Hematopoietic multipotent progenitor cell treated with erythropoietin and hydrocortisone succinate and interleukin-3 and kit ligand, for 15 days (in vitro differentiated cells): ENCODE measurements at regions not wholly inside any gene's neighbourhood (a gene's known extent, or its start where the extent isn't known, plus 50 kb on each side); places are given as distances from the start of the nearest gene placed in this dataset.

ENCODE experiments used
- DNase-seq: peaks from one replicate; pipeline ENCODE4 v3.0.0-alpha.2; 2015; ENCODE audit warnings: low spot score

GRCh38 chrX:15983034-15983433 is 128.4 kb upstream of the AP1S2 start:
- no peak for DNase-seq

GRCh38 chrX:15977644-15978043 is 123.0 kb upstream of the AP1S2 start:
- no peak for DNase-seq

- no peak for DNase-seq
Measured at GRCh38 chrX:15976396-15976795, 121.8 kb upstream of the AP1S2 start.

GRCh38 chrX:15973946-15974345 is 119.3 kb upstream of the AP1S2 start:
- DNase-seq: no peak

GRCh38 chrX:15973299-15973698 is 118.7 kb upstream of the AP1S2 start:
- DNase-seq: peak; percentile 1

- no peak for DNase-seq
Measured at GRCh38 chrX:15971696-15972095, 117.1 kb upstream of the AP1S2 start.

GRCh38 chrX:15963858-15964257 is 109.2 kb upstream of the AP1S2 start:
- no peak for DNase-seq

GRCh38 chrX:15960237-15960636 is 105.6 kb upstream of the AP1S2 start:
- no peak for DNase-seq

GRCh38 chrX:15956681-15957080 is 102.1 kb upstream of the AP1S2 start:
- no peak for DNase-seq

GRCh38 chrX:15953801-15954200 is 99.2 kb upstream of the AP1S2 start:
- no peak for DNase-seq

- no peak for DNase-seq
Measured at GRCh38 chrX:15952212-15952611, 97.6 kb upstream of the AP1S2 start.

GRCh38 chrX:15948318-15948660 is 93.7 kb upstream of the AP1S2 start:
- no peak for DNase-seq

- DNase-seq: no peak
Measured at GRCh38 chrX:15947648-15948317, 93.2 kb upstream of the AP1S2 start.

- DNase-seq: no peak
Measured at GRCh38 chrX:15946783-15947580, 92.4 kb upstream of the AP1S2 start.

- no peak for DNase-seq
Measured at GRCh38 chrX:15943391-15943790, 88.8 kb upstream of the AP1S2 start.

- no peak for DNase-seq
Measured at GRCh38 chrX:15942307-15942706, 87.7 kb upstream of the AP1S2 start.

- no peak for DNase-seq
Measured at GRCh38 chrX:15939737-15940136, 85.1 kb upstream of the AP1S2 start.

- DNase-seq: no peak
Measured at GRCh38 chrX:15938072-15938471, 83.5 kb upstream of the AP1S2 start.

- DNase-seq: no peak
Measured at GRCh38 chrX:15931362-15931761, 76.7 kb upstream of the AP1S2 start.

- DNase-seq: no peak
Measured at GRCh38 chrX:15930585-15930984, 76.0 kb upstream of the AP1S2 start.

GRCh38 chrX:15929194-15929593 is 74.6 kb upstream of the AP1S2 start:
- DNase-seq: no peak

- no peak for DNase-seq
Measured at GRCh38 chrX:15926622-15927021, 72.0 kb upstream of the AP1S2 start.

- DNase-seq: no peak
Measured at GRCh38 chrX:15918003-15918402, 63.4 kb upstream of the AP1S2 start.

GRCh38 chrX:15916704-15917084 is 62.1 kb upstream of the AP1S2 start:
- no peak for DNase-seq
